ENCODE measurements at regions not wholly inside any gene's neighbourhood (a gene's known extent, or its start where the extent isn't known, plus 50 kb on each side); places are given as distances from the start of the nearest gene placed in this dataset.

DNA sequence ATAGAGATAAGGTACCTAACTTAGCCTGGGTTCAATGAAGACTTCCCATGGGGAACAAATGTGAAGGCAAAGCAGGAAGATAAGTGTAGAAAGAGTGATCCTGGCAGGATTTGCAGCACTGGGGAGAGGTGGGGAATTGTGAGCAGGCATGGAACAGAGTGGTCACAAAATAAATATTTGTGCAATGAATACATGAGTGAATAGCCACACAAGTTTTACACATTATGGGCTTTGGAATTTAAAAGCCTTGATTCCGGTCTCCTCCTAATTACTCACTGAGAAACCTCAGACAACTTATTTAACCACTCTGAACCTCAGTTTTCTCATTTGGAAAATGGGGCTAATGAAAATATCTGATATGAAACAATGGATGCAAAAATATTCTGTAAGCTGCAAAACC lies 148.3 kb downstream of the ELAVL4 start:
- no peak for DNase-seq (ENCODE audit: extremely low read depth, insufficient read length)
- no peaks in the 10 kb centered on the region; the same call in 1 of the 2 replicates for H3K27me3 ChIP-seq (replicated peaks; ENCODE audit: control insufficient read depth, insufficient read depth, low read length)
- TF ChIP-seq CTCF (IDR thresholded peaks at IDR 0.05; ENCODE audit: insufficient read depth, low read length, poor library complexity, severe bottlenecking) = no peak
- H3K4me3 ChIP-seq (replicated peaks; ENCODE audit: low read depth, low read length) = no peak overlapping the region
- no peaks in the 10 kb centered on the region for H3K36me3 ChIP-seq (ENCODE audit: control insufficient read depth, insufficient read depth, low read length)

All from GM06990 (cell line).